GM23338 (cell line): ENCODE measurements at regions not wholly inside any gene's neighbourhood (a gene's known extent, or its start where the extent isn't known, plus 50 kb on each side); places are given as distances from the start of the nearest gene placed in this dataset.

Experiments used
- ATAC-seq: fragments of 200-7000 bp; cut with Tn5 transposase; 3 replicates; pipeline ENCODE4 v1.9.1; 2020
- DNase-seq: peaks from one replicate; pipeline ENCODE4 v3.0.0-alpha.2; 2015; ENCODE audit warnings: low spot score
- H2AFZ ChIP-seq: fragments of 200-600 bp; sonication (generic); 2 replicates; pipeline ENCODE4 v1.8.0; 2016; ENCODE audit warnings: antibody characterized with exemption, mild to moderate bottlenecking, moderate library complexity
- H3F3A ChIP-seq: fragments of 200-600 bp; sonication (generic); replicated peaks from 2 replicates; pipeline ENCODE4 v1.8.0; 2017; ENCODE audit warnings: antibody characterized with exemption, mixed run types, low read depth
- H3K27ac ChIP-seq: fragments of 200-600 bp; sonication (generic); 2 replicates; pipeline ENCODE4 v1.6.1; 2016; ENCODE audit warnings: low read depth
- H3K27me3 ChIP-seq: fragments of 200-600 bp; sonication (generic); 2 replicates; pipeline ENCODE4 v1.8.0; 2016; ENCODE audit warnings: mild to moderate bottlenecking, mixed run types, moderate library complexity; ENCODE audit not compliant: insufficient read depth
- H3K36me3 ChIP-seq: fragments of 200-600 bp; sonication (generic); 2 replicates; pipeline ENCODE4 v1.8.0; 2016; ENCODE audit warnings: mild to moderate bottlenecking; ENCODE audit not compliant: insufficient read depth
- H3K4me1 ChIP-seq: fragments of 200-600 bp; sonication (generic); 2 replicates; pipeline ENCODE4 v1.8.0; 2016; ENCODE audit warnings: mild to moderate bottlenecking, moderate library complexity; ENCODE audit not compliant: insufficient read depth
- H3K4me2 ChIP-seq: fragments of 200-600 bp; sonication (generic); 2 replicates; pipeline ENCODE4 v1.7.1; 2017; ENCODE audit warnings: mixed run types
- H3K4me3 ChIP-seq: fragments of 200-600 bp; sonication (generic); 2 replicates; pipeline ENCODE4 v1.6.1; 2016; ENCODE audit warnings: mixed run types
- H3K79me2 ChIP-seq: fragments of 200-600 bp; sonication (generic); replicated peaks from 2 replicates; pipeline ENCODE4 v1.8.0; 2017; ENCODE audit warnings: mild to moderate bottlenecking; ENCODE audit not compliant: insufficient read depth
- H3K9me2 ChIP-seq: fragments of 200-600 bp; sonication (generic); 2 replicates; pipeline ENCODE4 v1.8.0; 2017; ENCODE audit not compliant: insufficient read depth
- H4K20me1 ChIP-seq: fragments of 200-600 bp; sonication (generic); replicated peaks from 2 replicates; pipeline ENCODE4 v1.8.0; 2017; ENCODE audit warnings: mild to moderate bottlenecking; ENCODE audit not compliant: insufficient read depth
- H3K27ac Mint-ChIP-seq: 2 replicates; pipeline ENCODE4 v1.8.0; 2020; ENCODE audit warnings: inconsistent platforms, mild to moderate bottlenecking, moderate library complexity, mixed read lengths
- H3K27me3 Mint-ChIP-seq: 3 replicates; pipeline ENCODE4 v1.8.0; 2022; ENCODE audit warnings: low read depth, mild to moderate bottlenecking, moderate library complexity, mixed read lengths, inconsistent platforms; ENCODE audit not compliant: insufficient read depth, poor library complexity
- H3K36me3 Mint-ChIP-seq: 3 replicates; pipeline ENCODE4 v1.8.0; 2021; ENCODE audit warnings: low read depth, mild to moderate bottlenecking, inconsistent platforms, moderate library complexity, mixed read lengths
- H3K4me1 Mint-ChIP-seq: 3 replicates; pipeline ENCODE4 v1.8.0; 2020; ENCODE audit warnings: mild to moderate bottlenecking, inconsistent platforms, mixed read lengths
- H3K4me3 Mint-ChIP-seq: 3 replicates; pipeline ENCODE4 v1.8.0; 2021; ENCODE audit warnings: moderate library complexity, mild to moderate bottlenecking, inconsistent platforms, mixed read lengths
- H3K9me3 Mint-ChIP-seq: 3 replicates; pipeline ENCODE4 v1.8.0; 2020; ENCODE audit warnings: moderate library complexity, mild to moderate bottlenecking, inconsistent platforms, mixed read lengths
- EZH2phosphoT487 ChIP-seq: fragments of 200-600 bp; sonication (generic); IDR thresholded peaks from one replicate; pipeline ENCODE4 v1.8.1; 2018; ENCODE audit warnings: antibody characterized with exemption; ENCODE audit not compliant: unreplicated experiment
- POLR2AphosphoS5 ChIP-seq: IDR thresholded peaks from 2 replicates; pipeline ENCODE4 v1.6.1; 2016; ENCODE audit warnings: antibody characterized with exemption, low read depth
- STAT1 ChIP-seq: IDR thresholded peaks from one replicate; pipeline ENCODE4 v1.6.1; 2016; ENCODE audit warnings: antibody characterized with exemption; ENCODE audit not compliant: unreplicated experiment
- ZNF114 ChIP-seq: fragments of 250-450 bp; sonication (Bioruptor Pico); IDR thresholded peaks from 2 replicates; pipeline ENCODE4 v1.5.0; 2020; ENCODE audit warnings: mild to moderate bottlenecking, moderate library complexity
- TF ChIP-seq, protein P1 (sequence below): fragments of 250-450 bp; sonication (Bioruptor Pico); IDR thresholded peaks from 2 replicates; pipeline ENCODE4 v1.5.0; 2020; ENCODE audit warnings: mild to moderate bottlenecking, moderate library complexity

DNA sequence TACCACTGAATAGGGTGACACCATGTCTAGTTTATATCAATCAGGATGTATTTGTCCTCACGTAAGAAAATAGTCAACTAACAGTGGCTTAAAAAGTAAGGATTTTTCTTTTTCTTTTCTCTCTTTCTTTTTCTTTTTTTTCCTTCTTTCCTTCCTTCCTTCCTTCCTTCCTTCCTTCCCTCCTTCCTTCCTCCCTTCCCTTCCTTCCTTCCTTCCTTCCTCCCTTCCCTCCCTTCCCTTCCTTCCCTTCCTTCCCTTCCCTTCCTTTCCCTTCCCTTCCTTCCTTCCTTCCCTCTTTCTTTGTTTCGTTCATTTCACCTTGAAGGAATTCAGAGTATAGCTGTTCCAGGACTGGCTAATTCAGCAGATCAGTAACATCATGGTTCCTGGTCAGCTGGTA, 83.2 kb downstream of the SOX4 start (continued):
- TF ChIP-seq, protein P1, sequence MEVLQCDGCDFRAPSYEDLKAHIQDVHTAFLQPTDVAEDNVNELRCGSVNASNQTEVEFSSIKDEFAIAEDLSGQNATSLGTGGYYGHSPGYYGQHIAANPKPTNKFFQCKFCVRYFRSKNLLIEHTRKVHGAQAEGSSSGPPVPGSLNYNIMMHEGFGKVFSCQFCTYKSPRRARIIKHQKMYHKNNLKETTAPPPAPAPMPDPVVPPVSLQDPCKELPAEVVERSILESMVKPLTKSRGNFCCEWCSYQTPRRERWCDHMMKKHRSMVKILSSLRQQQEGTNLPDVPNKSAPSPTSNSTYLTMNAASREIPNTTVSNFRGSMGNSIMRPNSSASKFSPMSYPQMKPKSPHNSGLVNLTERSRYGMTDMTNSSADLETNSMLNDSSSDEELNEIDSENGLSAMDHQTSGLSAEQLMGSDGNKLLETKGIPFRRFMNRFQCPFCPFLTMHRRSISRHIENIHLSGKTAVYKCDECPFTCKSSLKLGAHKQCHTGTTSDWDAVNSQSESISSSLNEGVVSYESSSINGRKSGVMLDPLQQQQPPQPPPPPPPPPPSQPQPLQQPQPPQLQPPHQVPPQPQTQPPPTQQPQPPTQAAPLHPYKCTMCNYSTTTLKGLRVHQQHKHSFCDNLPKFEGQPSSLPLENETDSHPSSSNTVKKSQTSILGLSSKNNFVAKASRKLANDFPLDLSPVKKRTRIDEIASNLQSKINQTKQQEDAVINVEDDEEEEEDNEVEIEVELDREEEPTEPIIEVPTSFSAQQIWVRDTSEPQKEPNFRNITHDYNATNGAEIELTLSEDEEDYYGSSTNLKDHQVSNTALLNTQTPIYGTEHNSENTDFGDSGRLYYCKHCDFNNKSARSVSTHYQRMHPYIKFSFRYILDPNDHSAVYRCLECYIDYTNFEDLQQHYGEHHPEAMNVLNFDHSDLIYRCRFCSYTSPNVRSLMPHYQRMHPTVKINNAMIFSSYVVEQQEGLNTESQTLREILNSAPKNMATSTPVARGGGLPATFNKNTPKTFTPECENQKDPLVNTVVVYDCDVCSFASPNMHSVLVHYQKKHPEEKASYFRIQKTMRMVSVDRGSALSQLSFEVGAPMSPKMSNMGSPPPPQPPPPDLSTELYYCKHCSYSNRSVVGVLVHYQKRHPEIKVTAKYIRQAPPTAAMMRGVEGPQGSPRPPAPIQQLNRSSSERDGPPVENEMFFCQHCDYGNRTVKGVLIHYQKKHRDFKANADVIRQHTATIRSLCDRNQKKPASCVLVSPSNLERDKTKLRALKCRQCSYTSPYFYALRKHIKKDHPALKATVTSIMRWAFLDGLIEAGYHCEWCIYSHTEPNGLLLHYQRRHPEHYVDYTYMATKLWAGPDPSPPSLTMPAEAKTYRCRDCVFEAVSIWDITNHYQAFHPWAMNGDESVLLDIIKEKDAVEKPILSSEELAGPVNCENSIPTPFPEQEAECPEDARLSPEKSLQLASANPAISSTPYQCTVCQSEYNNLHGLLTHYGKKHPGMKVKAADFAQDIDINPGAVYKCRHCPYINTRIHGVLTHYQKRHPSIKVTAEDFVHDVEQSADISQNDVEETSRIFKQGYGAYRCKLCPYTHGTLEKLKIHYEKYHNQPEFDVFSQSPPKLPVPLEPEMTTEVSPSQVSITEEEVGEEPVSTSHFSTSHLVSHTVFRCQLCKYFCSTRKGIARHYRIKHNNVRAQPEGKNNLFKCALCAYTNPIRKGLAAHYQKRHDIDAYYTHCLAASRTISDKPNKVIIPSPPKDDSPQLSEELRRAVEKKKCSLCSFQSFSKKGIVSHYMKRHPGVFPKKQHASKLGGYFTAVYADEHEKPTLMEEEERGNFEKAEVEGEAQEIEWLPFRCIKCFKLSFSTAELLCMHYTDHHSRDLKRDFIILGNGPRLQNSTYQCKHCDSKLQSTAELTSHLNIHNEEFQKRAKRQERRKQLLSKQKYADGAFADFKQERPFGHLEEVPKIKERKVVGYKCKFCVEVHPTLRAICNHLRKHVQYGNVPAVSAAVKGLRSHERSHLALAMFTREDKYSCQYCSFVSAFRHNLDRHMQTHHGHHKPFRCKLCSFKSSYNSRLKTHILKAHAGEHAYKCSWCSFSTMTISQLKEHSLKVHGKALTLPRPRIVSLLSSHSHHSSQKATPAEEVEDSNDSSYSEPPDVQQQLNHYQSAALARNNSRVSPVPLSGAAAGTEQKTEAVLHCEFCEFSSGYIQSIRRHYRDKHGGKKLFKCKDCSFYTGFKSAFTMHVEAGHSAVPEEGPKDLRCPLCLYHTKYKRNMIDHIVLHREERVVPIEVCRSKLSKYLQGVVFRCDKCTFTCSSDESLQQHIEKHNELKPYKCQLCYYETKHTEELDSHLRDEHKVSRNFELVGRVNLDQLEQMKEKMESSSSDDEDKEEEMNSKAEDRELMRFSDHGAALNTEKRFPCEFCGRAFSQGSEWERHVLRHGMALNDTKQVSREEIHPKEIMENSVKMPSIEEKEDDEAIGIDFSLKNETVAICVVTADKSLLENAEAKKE: no peak
- TF ChIP-seq STAT1 (no peak), EZH2phosphoT487 (no peak), ZNF114 (CRISPR knock-in tag) (no peak)

DNA sequence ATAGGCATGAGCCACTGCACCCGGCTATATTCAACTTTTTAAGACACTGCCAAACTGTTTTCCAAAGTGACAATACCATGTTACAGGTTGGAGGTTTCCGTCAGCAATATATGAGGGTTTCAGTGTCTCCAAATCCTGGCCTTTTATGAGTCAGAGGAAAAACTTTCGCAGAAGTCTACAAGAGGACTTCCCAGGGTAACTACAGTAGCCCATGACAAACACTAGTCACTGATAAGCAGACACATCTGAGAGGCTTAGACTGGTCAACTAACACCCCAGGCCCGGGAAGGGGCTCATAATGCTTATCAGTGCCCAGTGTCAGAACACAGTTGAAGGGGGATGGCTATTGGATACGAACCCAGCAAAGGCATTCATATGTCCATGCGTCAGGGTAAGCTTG, 85.4 kb downstream of the SOX4 start:
- ATAC-seq: no peak
- peaks cover 7% of the 10 kb centered on the region; the same call in 1 of the 2 replicates for H3F3A ChIP-seq
- TF ChIP-seq STAT1 (no peak), POLR2AphosphoS5 (no peak)
- H3K4me3 Mint-ChIP-seq: no peak overlapping the region; the same call in 2 of the 3 replicates
- peak overlapping the region; percentile 19; the same call in 1 of the 2 replicates for H3K27ac ChIP-seq
- H3K9me3 Mint-ChIP-seq: no peaks in the 10 kb centered on the region
- H3K4me3 ChIP-seq: no peak overlapping the region
- no peaks in the 10 kb centered on the region for H3K9me2 ChIP-seq
- H3K36me3 ChIP-seq: peaks cover 10% of the 10 kb centered on the region; the same call in 1 of the 2 replicates
- H4K20me1 ChIP-seq: peaks cover 16% of the 10 kb centered on the region
- no peaks in the 10 kb centered on the region for H3K27me3 ChIP-seq
- H3K27me3 Mint-ChIP-seq: peaks cover 6% of the 10 kb centered on the region
- peaks cover 27% of the 10 kb centered on the region for H3K4me1 ChIP-seq
- H3K4me1 Mint-ChIP-seq: peaks cover 23% of the 10 kb centered on the region
- DNase-seq: no peak
- peaks cover 100% of the 10 kb centered on the region for H3K79me2 ChIP-seq
- peaks cover 76% of the 10 kb centered on the region for H3K36me3 Mint-ChIP-seq
- H3K27ac Mint-ChIP-seq: peak overlapping the region; percentile 21; the same call in 1 of the 2 replicates
- no peak overlapping the region for H3K4me2 ChIP-seq
- H2AFZ ChIP-seq: no peak overlapping the region
